SK-N-MC (cell line): ENCODE measurements at regions not wholly inside any gene's neighbourhood (a gene's known extent, or its start where the extent isn't known, plus 50 kb on each side); places are given as distances from the start of the nearest gene placed in this dataset.
"Not testable (repeated sequence)": the region's sequence is repeated elsewhere in the genome, so short reads cannot be mapped to it uniquely, and the experiment has no call there.

Source experiments
- EZH2 ChIP-seq: fragments of 200-600 bp; sonication (generic); IDR thresholded peaks from one replicate; pipeline ENCODE4 v1.6.1; 2017; ENCODE audit warnings: antibody characterized with exemption
- POLR2AphosphoS5 ChIP-seq: IDR thresholded peaks from 2 replicates; pipeline ENCODE4 v1.6.1; 2012; ENCODE audit warnings: mild to moderate bottlenecking, low read depth, low read length, borderline replicate concordance

DNA sequence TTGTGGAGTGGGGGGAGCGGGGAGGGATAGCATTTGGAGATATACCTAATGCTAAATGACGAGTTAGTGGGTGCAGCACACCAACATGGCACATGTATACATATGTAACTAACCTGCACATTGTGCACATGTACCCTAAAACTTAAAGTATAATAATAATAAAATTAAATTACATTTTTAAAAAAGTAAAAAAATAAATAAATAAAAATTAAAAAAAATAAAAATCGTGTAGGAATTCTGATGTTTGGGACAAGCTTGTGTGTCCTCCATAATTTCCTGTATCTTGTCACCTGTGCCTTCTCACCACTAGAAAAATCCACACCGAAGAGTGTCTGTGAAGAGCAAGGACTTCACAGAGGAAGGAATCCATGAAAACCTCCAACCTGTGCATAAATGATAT, 400.5 kb upstream of the MGMT start:
- not testable (repeated sequence) for TF ChIP-seq EZH2, POLR2AphosphoS5
